OCI-LY3 (cell line): ENCODE measurements at regions not wholly inside any gene's neighbourhood (a gene's known extent, or its start where the extent isn't known, plus 50 kb on each side); places are given as distances from the start of the nearest gene placed in this dataset.
A peak's percentile ranks its signal among the peaks of the same experiment; 100 is the strongest.

ENCODE experiments used
- H2AFZ ChIP-seq: fragments of 200-600, 300-600 bp; shearing (Covaris generic); 2 replicates; pipeline ENCODE4 v1.6.0; 2014; ENCODE audit warnings: antibody characterized with exemption, low read depth, low read length
- H3K27ac ChIP-seq: fragments of 200-600, 300-600 bp; sonication (generic); 2 replicates; pipeline ENCODE4 v1.5.1; 2014; ENCODE audit warnings: mild to moderate bottlenecking, low read length, moderate library complexity, mixed read lengths
- H3K27me3 ChIP-seq: fragments of 200-600, 300-600 bp; sonication (generic); 2 replicates; pipeline ENCODE4 v1.6.1; 2014; ENCODE audit warnings: low read depth, low read length, mixed read lengths
- H3K36me3 ChIP-seq: fragments of 200-600, 300-600 bp; sonication (generic); replicated peaks from 2 replicates; pipeline ENCODE3; 2014; ENCODE audit warnings: low read depth, low read length, mixed read lengths
- H3K4me1 ChIP-seq: fragments of 300-600, 200-600 bp; sonication (generic); 2 replicates; pipeline ENCODE4 v1.6.1; 2014; ENCODE audit warnings: low read length, mixed read lengths
- H3K4me2 ChIP-seq: fragments of 200-600, 300-600 bp; sonication (generic); 2 replicates; pipeline ENCODE4 v1.6.1; 2014; ENCODE audit warnings: low read length, mixed read lengths
- H3K4me3 ChIP-seq: fragments of 300-600, 200-600 bp; sonication (generic); 2 replicates; pipeline ENCODE4 v1.5.1; 2014; ENCODE audit warnings: antibody characterized with exemption, mild to moderate bottlenecking, low read length, moderate library complexity
- H3K79me2 ChIP-seq: fragments of 300-600, 200-600 bp; shearing (Covaris generic); 2 replicates; pipeline ENCODE4 v1.6.1; 2014; ENCODE audit warnings: mild to moderate bottlenecking, low read length, mixed read lengths
- H3K9ac ChIP-seq: fragments of 300-600, 200-600 bp; shearing (Covaris generic); 2 replicates; pipeline ENCODE4 v1.6.0; 2014; ENCODE audit warnings: mild to moderate bottlenecking, low read length, moderate library complexity
- H3K9me3 ChIP-seq: fragments of 200-600, 300-600 bp; shearing (Covaris generic); 2 replicates; pipeline ENCODE4 v1.6.1; 2014; ENCODE audit warnings: low read length, mixed read lengths; ENCODE audit not compliant: insufficient read depth
- H4K20me1 ChIP-seq: fragments of 200-600, 300-600 bp; sonication (generic); 2 replicates; pipeline ENCODE4 v1.6.1; 2016; ENCODE audit warnings: low read length, mixed read lengths; ENCODE audit not compliant: insufficient read depth
- CTCF ChIP-seq: fragments of 200-600, 300-600 bp; sonication (generic); IDR thresholded peaks from 2 replicates; pipeline ENCODE4 v1.5.1; 2014; ENCODE audit warnings: antibody characterized with exemption, low read length, low read depth
- EZH2phosphoT487 ChIP-seq: fragments of 200-600 bp; shearing (Covaris generic); IDR thresholded peaks from 2 replicates; pipeline ENCODE4 v1.6.1; 2018; ENCODE audit warnings: antibody characterized with exemption, mixed run types, low read depth

DNA sequence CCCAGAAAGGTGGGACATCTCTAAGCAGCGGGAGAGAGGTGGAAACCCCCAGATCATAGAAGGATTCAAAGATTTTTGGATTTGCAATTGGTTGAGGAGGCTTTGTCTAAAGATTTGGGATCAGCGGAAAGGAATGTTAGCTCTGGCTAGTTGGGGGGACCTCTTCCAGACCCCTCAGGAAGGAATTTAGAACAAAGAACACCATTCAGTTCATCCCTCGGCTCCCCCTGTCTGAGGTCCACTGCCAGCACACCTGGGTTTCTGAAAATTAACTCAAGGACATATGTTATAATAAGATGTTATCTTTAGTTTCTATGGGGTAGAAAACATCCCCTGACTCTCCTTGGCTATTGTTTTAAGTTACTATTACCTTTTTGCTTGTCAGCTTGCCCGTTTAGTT, 163.6 kb downstream of the CEP135 start:
- Histone ChIP-seq H3K4me1 (peaks cover 25% of the 10 kb centered on the region), H3K79me2 (no peaks in the 10 kb centered on the region), H4K20me1 (no peaks in the 10 kb centered on the region), H3K36me3 (peaks cover 4% of the 10 kb centered on the region), H3K4me3 (no peak overlapping the region), H3K27me3 (no peaks in the 10 kb centered on the region), H3K9me3 (no peaks in the 10 kb centered on the region), H3K27ac (no peak overlapping the region), H3K4me2 (no peak overlapping the region), H2AFZ (no peak overlapping the region), H3K9ac (no peak overlapping the region)
- peak; percentile 9; the same call in 1 of the 2 replicates for TF ChIP-seq CTCF
- TF ChIP-seq EZH2phosphoT487, result no peak

GRCh38 chr4:56106180-56107147, 157.7 kb downstream of the CEP135 start:
- no peak overlapping the region for H3K27ac ChIP-seq

GRCh38 chr4:56104188-56104587, 155.4 kb downstream of the CEP135 start:
- no peak overlapping the region for H3K9ac ChIP-seq
- no peak overlapping the region for H3K4me2 ChIP-seq
- no peaks in the 10 kb centered on the region for H3K79me2 ChIP-seq
- H4K20me1 ChIP-seq, result peaks cover 8% of the 10 kb centered on the region; the same call in 1 of the 2 replicates
- no peaks in the 10 kb centered on the region for H3K9me3 ChIP-seq
- H3K27ac ChIP-seq, result no peak overlapping the region
- no peak overlapping the region for H3K4me3 ChIP-seq
- no peak overlapping the region for H2AFZ ChIP-seq
- no peak for TF ChIP-seq EZH2phosphoT487
- no peak for TF ChIP-seq CTCF
- H3K4me1 ChIP-seq, result peaks cover 18% of the 10 kb centered on the region
- H3K36me3 ChIP-seq, result peaks cover 4% of the 10 kb centered on the region
- H3K27me3 ChIP-seq, result no peaks in the 10 kb centered on the region

More at GRCh38 chr4:56106180-56107147, 157.7 kb downstream of the CEP135 start:
- TF ChIP-seq CTCF, result no peak
- no peak for TF ChIP-seq EZH2phosphoT487
- Histone ChIP-seq H3K36me3 (peaks cover 4% of the 10 kb centered on the region), H3K79me2 (no peaks in the 10 kb centered on the region), H3K4me2 (no peak overlapping the region), H3K9ac (no peak overlapping the region), H3K27me3 (no peaks in the 10 kb centered on the region), H3K4me3 (no peak overlapping the region), H3K9me3 (no peaks in the 10 kb centered on the region), H2AFZ (no peak overlapping the region), H4K20me1 (no peaks in the 10 kb centered on the region), H3K4me1 (peaks cover 13% of the 10 kb centered on the region)

DNA sequence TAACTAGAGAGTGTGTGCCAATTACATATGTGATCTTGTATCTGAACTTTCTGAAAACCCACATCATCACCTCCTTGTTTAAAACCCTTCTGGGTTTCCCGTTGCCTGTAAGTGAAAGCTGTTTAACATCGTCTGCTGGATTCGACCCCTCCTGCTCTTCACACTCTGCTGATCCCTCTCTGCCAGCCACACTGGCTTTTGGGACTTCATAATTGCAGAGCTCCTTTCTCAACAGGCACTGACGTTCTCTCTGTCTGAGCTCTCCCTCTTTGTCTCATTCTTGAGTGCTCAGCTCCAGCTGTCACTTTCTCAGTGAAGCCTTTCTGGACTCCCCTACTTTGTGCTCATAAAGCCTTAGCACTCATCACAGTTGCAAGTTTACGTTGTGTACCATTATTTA, 153.9 kb downstream of the CEP135 start:
- no peak overlapping the region for H3K4me2 ChIP-seq
- no peak for TF ChIP-seq EZH2phosphoT487
- no peak overlapping the region for H3K27ac ChIP-seq
- no peaks in the 10 kb centered on the region for H3K79me2 ChIP-seq
- no peaks in the 10 kb centered on the region for H3K9me3 ChIP-seq
- no peaks in the 10 kb centered on the region for H3K27me3 ChIP-seq
- no peak overlapping the region for H3K4me3 ChIP-seq
- no peak overlapping the region for H3K9ac ChIP-seq
- H4K20me1 ChIP-seq, result peaks cover 10% of the 10 kb centered on the region; the same call in 1 of the 2 replicates
- peaks cover 16% of the 10 kb centered on the region for H3K4me1 ChIP-seq
- H3K36me3 ChIP-seq, result no peaks in the 10 kb centered on the region
- H2AFZ ChIP-seq, result no peak overlapping the region
